ENCODE measurements at regions not wholly inside any gene's neighbourhood (a gene's known extent, or its start where the extent isn't known, plus 50 kb on each side); places are given as distances from the start of the nearest gene placed in this dataset.
"Not testable (repeated sequence)": the region's sequence is repeated elsewhere in the genome, so short reads cannot be mapped to it uniquely, and the experiment has no call there.

GRCh38 chr13:83722443-83722842 lies 159.8 kb downstream of the SLITRK1 start:
- DNase-seq, result no peak

GRCh38 chr13:83716121-83716520 lies 166.2 kb downstream of the SLITRK1 start:
- no peak for DNase-seq

- no peak for DNase-seq
These were observed 168.0 kb downstream of the SLITRK1 start for GRCh38 chr13:83714236-83714635.

- DNase-seq, result no peak
These were observed 172.2 kb downstream of the SLITRK1 start for GRCh38 chr13:83710133-83710515.

GRCh38 chr13:83709426-83710132 lies 172.7 kb downstream of the SLITRK1 start:
- no peak for DNase-seq

- no peak for DNase-seq
These were observed 180.3 kb downstream of the SLITRK1 start for GRCh38 chr13:83702021-83702420.

GRCh38 chr13:83692800-83693199 lies 189.5 kb downstream of the SLITRK1 start:
- DNase-seq, result no peak

- DNase-seq, result no peak
These were observed 190.3 kb downstream of the SLITRK1 start for GRCh38 chr13:83691966-83692365.

GRCh38 chr13:83681547-83681946 lies 200.7 kb downstream of the SLITRK1 start:
- DNase-seq, result no peak

GRCh38 chr13:83677985-83678384 lies 204.3 kb downstream of the SLITRK1 start:
- DNase-seq, result no peak

- no peak for DNase-seq
These were observed 209.7 kb downstream of the SLITRK1 start for GRCh38 chr13:83672612-83673011.

- DNase-seq, result no peak
These were observed 214.7 kb downstream of the SLITRK1 start for GRCh38 chr13:83667606-83668005.

GRCh38 chr13:83666141-83666540 lies 216.1 kb downstream of the SLITRK1 start:
- DNase-seq, result no peak

- no peak for DNase-seq
These were observed 225.0 kb downstream of the SLITRK1 start for GRCh38 chr13:83657281-83657680.

GRCh38 chr13:83642617-83643016 lies 239.7 kb downstream of the SLITRK1 start:
- DNase-seq, result not testable (repeated sequence)

- DNase-seq, result no peak
These were observed 247.7 kb downstream of the SLITRK1 start for GRCh38 chr13:83634601-83635000.

GRCh38 chr13:83633746-83634145 lies 248.5 kb downstream of the SLITRK1 start:
- no peak for DNase-seq

- DNase-seq, result no peak
These were observed 259.9 kb downstream of the SLITRK1 start for GRCh38 chr13:83622422-83622784.

- DNase-seq, result no peak
These were observed 260.4 kb downstream of the SLITRK1 start for GRCh38 chr13:83621765-83622421.

- DNase-seq, result no peak
These were observed 261.6 kb downstream of the SLITRK1 start for GRCh38 chr13:83620530-83621220.

GRCh38 chr13:83618966-83619365 lies 263.3 kb downstream of the SLITRK1 start:
- DNase-seq, result no peak

- DNase-seq, result no peak
These were observed 268.8 kb downstream of the SLITRK1 start for GRCh38 chr13:83613524-83613923.

GRCh38 chr13:83601539-83601938 lies 280.7 kb downstream of the SLITRK1 start:
- DNase-seq, result no peak

GRCh38 chr13:83592095-83592494 lies 290.2 kb downstream of the SLITRK1 start:
- DNase-seq, result no peak

All from NCI-H748 treated with DMSO at 0.1 percent for 48 hours (cell line).